GM18511 (cell line): ENCODE measurements at regions not wholly inside any gene's neighbourhood (a gene's known extent, or its start where the extent isn't known, plus 50 kb on each side); places are given as distances from the start of the nearest gene placed in this dataset.

ENCODE experiments used
- ATAC-seq: cut with Tn5 transposase; IDR thresholded peaks from one replicate; pipeline ENCODE4 v1.9.1; 2021; ENCODE audit warnings: mild to moderate bottlenecking, moderate library complexity; ENCODE audit not compliant: unreplicated experiment

DNA sequence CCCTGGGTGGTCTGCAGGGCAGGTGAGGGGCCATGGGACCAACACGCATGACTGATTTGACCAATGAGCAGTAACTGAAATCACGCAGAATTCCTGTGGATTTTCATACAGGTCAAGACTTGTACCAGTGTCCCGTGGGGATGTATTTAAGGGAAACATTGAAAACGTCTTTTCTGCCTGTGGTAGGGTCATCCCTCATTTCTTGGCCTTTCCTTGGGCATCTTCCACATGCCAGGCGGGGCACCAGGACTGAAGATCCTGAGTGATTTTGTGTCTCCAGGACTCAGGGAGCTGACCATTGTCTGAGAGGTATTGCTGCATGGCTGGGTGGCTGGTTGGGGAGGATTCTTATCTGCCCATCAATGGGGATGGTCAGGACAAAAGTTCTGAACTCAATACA, 289.0 kb downstream of the GLRX3 start:
- ATAC-seq, result no peak

DNA sequence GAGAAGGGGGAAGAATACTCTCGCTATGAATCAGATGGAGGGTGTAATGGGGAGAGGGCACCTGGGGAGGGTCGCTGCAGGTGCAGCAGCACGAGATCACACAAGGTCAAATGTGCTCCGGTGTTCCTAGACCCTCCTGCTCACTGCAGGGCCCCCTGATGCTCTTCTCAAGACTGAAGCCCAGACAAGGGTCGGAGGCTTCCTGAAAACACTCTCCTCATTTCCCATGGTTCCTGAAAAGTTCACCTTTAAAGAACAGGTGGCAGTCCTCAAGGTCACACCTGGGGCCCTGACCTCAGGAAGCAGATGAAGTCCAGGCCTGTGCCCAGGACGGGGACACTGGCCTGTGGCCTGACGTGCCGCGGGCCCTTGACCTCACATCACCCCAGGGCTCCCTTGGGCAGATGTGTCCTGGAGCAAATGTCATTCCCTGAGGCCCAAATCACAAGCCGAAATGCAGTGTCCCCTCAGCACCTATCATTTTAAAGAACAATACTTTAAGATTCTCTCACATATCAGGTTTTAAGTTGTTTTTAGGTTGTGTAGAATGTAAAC, 289.8 kb downstream of the GLRX3 start:
- no peak for ATAC-seq

DNA sequence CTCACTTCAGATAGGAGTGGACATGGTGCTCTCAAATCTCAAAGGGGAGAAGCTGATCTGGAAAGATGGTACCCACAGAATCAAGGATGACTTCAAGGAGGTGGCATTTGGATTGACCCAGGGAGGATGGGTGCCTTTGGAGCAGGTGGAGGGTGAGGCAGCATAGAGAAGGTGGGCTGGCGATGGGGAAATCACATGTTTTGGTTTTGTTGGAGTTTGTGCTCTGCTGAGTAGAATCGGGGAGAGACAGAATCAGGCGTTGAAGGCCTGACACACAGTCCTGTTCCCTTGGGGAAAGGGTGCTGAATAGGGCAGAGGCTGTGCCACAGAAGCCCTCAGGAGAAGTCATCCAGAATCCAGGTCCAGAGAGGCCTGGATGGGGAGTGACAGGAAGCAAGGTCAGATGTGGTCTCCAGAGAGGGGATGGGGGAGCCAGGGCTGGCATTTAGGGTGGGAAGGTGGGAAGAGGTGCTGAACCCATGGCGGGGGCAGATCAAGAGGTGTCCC, 291.1 kb downstream of the GLRX3 start:
- ATAC-seq, result no peak

DNA sequence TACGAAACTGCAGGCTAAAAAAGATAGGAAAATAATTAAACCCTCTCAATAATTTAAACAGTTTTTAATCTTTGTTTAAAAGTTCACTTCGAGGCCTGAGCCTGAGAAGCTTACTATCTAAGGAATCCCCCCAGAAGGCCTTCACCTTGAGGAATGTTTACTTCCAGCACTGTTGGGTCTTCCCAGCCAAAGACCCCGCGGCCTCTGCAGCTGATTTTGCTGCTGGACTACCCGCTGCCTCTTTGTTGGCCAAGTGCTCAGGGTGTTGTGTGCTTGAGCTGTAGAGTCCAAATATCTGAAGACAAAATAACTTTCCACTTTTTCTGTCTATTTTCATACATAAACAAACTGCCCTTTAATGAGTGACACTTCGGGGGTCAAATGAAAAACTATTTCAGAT, 292.7 kb downstream of the GLRX3 start:
- no peak for ATAC-seq

DNA sequence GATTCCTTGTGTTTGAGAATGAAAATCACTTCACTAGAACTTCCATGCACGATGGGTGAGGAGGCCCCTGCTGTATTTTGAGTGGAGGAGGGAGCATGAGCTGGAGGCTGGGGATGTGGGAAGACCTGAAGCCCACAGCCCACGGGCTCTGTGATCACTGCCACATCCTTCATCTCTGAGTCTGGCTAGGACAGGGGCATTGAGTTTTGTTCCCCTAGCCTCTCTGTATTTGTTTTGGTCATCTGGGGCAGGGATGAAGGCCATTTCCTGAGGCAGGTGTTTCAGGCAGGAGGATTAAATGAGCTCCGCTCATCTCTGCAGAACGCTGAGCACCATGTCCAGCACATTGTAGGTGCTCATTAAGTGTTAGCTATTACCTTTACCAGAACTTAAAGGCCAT, 293.6 kb downstream of the GLRX3 start:
- ATAC-seq, result no peak

DNA sequence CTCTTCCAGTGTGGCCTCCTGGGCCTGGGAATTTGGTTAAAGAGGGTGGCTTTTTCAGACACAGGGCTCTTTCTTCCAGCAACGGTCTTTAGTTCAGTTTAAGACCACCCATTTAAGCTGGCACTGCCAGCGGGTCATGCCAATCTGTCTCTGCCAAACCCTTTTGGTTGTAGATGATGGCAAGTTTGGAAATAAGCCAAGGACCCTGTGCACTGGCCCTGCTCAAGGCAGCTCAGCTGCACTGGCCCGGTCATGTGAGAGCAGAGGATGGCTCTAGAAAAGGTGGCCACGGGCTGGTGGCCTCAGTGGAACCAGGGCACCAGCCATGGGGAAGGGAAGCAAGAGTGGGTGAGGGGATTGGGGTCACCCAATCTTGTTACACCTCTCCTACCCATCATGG, 294.1 kb downstream of the GLRX3 start:
- no peak for ATAC-seq

DNA sequence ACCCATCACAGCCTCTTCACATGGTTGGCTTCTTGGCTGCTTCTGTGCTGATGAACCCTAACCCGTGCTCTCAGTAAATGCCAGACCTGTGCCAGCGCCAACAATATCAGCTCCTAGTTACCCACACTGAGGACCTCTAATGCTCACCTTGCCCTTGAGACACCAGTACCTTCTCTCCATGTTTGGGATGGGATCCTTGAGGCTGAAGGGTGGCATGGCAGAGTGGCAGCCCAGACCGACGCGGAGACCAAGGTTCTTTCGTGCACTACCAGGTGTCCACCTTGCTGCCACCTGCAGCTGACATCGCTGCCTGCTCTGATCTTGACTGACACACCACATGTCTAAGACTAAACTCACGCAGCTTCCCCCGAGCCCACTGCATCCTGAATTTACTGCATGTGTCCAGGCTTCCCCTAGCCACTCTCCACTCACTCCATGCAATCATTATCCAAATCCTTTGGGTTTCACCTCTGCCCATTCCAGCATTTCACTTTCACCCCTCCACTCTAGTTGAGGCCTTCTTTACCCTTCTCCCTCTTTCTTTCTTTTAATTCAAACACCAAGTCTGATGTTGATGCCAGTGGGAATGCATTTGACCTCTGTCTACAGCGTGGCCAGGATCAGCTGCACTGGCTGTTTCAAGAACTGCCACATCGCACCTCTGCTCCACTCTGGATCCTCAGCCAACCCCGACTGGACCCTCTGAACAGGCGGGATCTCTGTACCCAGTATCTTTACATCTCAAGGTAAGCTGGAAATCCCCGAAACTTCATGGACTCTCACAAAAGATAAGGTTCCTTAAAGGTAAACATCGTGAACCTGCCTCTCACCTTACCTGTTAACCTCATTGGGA, 294.9 kb downstream of the GLRX3 start:
- ATAC-seq, result no peak

DNA sequence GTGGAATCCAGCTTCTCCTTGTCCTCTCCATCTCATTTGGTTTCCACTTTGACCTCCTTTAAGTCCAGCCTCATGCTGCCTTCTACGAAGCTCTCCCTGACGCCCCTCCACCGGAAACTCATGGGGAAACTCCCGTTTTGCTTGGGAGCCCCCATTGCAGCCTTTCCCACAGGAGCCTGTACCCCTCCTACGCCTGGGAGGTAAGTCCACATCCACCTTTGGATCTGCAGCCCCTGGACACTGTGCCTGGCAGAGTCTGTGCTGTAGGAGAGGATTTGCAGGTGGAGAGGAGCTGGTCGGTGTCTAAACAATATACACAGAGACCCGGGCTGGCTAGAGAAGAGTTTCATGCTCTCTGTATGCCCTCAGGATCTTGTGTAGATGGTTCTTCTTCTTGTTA, 296.1 kb downstream of the GLRX3 start:
- ATAC-seq, result no peak

DNA sequence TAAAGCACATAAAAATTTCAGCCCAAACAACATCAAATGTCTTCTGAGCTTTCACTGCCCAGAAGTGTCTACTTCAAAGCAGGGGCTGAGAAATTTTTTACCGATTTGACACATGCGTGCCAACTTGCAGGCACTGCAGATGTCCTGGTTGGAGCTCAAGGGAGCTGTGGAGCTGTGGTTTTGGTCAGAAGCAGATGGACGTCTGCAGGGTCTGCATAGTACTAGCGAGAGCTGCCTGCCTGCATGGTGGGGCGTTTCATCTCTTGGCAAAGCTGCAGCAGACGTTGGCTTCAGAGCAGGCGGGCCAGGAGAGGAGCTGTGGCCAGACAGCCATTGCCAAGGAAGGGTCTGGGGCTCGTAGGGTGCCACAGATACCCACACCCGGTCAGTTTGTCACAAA, 296.7 kb downstream of the GLRX3 start:
- no peak for ATAC-seq

DNA sequence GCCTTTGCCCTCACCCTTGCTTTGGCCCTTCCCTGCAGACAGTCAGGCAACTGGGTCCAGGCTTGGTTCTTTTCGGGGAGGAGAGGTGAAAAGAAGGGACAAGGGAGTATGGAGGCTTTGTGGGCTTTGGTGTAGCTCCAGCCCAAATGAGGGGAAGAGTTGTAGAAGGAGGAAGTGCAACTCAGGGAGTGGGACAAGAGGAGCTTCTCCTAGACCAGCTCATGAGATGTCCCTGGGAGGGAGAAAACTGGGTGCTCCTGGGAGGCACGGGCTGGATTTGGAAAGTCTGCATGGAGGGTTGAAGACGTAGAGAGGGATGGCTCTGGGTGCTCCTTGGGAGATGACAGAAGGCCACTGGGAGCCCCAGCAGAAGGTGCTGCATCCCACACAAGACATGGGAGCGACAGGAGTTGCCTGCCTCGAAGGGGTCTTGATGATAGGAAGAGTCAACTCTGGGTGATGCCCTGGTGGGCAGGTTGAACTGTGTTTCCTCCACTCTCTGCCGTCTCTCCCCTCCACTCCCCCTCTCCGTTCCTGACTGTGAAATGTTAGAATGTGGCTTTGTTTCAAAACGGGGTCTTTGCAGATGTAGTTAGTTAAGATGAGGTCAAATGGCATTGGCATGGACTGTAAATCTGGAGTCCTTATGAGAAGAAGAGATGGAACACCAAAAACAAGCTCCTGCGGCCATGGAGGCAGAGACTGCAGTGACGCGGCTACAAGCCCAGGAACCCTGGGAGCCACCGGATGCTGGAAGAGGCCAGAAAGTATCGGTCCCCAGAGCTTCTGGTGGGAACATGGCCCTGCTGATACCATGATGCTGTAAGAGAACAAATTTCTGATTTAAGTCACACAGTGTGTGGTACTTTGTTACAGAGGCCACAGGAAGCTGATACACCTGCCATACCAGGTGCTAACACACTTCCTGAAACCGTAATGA, 298.5 kb downstream of the GLRX3 start:
- ATAC-seq, result no peak

DNA sequence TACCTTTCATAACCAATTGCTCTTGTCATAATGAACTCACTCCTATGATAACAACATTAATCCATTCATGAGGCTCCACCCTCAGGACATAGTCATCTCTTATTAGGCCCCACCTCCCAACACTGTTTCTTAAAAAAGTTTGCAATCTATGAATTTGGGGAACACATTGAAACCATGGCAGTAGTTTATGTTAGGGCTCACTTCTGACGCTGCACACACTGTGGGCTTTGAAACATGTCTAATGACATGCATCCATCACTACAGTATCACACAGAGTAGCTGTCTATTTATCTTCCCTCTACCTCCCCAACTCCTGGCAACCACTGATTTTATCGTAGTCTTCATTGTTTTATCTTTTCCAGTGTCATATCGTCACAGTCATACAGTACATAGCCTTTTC, 299.8 kb downstream of the GLRX3 start:
- no peak for ATAC-seq

DNA sequence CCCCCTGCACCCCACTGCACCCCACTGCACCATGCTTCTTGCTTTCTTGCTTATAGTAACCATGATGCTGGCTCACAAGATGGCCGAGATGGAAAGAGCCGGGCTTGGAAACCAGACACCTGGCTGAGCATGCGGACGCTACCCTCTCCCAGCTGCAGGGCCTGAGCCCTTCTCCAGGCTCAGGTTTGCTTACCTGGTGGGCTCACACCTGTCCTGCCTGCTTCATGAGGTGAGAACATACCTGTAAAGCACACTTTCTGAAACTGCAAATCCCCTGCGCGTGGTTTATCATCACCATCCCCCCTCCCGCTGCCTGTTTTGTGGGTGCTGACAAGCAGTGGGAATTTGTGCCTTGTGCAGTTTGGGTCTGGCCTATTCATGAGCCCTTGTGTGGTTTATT, 302.7 kb downstream of the GLRX3 start:
- ATAC-seq, result no peak

DNA sequence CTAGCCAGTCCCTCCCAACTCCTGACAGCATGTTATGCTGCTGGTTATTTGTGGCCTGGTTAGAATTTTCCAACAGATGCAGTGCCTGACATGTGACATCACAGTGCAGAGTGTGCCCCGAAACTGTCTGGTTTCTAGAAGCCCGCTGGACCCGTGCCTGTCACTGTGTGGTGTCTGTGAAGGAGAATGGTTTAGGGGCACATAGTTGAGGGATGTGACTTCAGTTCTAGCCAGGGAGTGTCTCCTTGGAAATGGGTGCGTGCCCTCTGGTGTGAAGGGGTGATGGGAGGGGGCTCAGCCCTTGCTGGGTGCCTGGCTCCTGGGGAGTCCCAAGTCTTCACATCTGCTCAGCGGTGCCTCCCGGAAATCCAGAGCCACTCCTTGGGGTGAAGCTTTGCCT, 303.6 kb downstream of the GLRX3 start:
- no peak for ATAC-seq

DNA sequence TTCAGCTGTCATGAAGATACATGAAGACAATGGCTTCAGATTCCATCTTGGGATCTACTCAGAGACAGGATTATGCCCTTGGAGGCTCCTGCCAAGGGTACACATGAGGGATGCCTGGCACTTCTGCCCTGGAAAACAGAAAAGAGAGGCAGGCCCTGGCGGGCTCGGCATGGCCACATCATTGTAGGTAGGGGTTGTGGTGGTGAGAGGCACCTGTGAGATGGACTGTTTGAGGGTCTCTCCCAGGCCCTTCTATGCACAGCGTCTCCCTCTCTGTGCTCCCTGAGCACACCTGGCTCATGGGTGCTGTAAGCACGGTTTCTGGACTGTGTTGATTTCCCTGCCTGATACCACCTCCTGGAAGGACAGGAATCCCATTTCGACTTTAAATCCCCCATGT, 304.3 kb downstream of the GLRX3 start:
- no peak for ATAC-seq

DNA sequence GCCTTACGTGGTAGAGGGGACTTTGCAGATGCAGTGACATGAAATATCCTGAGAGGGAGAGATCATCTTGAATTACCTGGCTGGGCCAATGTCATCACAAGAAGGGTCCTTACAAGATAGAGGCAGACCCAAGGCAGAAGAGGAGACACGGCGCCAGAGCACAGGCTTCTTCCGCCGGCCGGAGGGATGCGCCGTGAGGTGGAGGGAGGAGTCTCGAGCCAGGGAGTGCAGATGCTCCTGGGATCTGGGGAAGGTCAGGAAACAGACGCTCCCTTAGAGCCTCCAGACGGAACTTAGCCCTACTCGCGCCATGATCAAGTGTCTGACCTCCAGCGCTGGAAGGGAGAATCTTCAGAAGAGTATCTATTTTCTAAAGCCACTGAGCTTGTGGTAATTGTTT, 304.8 kb downstream of the GLRX3 start:
- no peak for ATAC-seq

DNA sequence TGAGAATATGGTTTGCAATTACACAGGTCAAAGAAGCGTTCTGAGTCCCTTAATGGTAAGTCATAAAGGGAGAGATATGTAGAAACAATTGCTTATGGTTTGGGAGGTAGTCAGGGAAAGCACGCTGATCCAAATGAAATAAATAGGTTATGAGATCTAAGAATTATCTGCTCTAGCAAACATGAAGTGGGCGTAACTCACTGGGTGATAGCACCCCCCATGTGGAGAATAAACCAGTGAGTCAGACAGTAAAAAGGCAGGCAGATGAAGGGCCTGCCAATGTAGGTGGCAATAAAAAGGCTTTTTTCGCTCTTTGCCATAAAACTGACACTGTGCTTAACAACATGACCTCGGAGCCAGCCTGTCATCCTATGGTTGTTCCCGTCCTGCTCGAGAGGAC, 306.9 kb downstream of the GLRX3 start:
- ATAC-seq, result no peak

DNA sequence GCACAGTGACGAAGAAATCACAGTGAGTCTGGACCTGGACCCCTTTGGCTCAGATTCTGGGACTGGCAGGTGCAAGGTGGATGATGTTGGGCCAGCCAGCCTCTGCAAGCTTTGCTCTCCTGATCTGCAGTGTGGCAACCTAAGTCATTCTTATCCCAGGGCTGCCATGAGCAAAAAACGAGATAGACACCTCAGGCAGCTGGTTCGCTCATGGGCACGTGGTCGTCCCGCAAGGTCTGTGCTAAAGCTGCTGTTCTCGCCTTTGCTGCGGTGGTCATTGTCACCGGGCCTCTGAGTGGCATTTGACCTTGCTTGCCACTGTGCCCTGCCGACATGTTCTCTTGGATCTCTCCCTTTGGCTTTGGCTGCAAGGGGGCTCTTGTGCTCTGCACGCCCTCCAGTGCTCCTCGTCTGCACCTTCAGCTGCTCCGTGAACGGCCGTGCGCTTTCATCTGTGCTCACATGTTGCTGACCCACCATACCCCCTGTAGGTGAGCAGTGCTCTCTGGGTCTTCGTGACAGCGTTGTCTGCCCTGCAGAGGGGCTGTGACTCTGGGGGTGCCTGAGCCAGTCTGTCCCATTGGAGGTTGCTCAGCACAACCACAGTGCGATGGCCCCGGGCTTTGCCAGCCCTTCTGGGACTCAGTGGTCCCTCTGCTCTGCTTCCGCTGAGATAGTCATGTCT, 317.0 kb downstream of the GLRX3 start:
- ATAC-seq, result no peak

DNA sequence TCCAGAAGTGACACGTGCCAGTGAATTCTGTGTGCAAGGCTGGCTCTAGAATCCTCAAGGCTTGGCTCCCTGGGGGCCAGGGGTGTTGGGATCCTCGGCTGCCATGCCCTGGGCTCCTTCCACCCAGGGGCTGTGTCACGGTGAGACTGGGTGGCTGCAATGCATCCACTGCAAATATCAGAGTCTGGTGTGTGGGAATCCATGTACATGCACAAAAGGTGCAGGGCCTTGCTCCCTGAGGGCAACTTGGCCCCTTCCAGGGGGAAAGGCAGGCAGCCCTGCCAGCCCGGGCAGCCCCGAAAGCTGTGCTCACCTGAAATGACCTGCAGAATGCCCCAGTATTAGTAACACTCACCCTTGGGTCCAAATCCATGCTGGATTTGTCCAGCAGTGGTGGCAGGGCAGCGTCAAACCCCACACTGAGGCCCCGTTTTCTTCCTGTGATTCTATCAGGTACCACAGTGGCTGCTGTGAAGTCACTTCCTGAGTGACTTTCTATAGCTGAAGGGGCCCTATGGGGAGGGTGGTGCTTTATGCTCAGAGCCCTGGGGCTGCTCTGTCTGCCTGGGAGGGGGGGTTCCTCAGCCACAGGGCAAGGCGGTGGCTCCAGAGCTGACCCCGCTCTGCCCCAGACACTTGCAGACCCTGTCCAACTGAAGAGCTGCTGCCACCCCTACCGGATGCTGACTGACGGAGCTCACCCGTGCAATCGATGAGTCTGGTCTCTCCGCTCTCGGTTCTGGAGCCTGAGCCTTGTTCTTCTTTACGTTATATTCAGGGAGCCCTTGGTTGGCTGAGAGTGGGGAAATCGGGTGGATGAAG, 317.7 kb downstream of the GLRX3 start:
- no peak for ATAC-seq

DNA sequence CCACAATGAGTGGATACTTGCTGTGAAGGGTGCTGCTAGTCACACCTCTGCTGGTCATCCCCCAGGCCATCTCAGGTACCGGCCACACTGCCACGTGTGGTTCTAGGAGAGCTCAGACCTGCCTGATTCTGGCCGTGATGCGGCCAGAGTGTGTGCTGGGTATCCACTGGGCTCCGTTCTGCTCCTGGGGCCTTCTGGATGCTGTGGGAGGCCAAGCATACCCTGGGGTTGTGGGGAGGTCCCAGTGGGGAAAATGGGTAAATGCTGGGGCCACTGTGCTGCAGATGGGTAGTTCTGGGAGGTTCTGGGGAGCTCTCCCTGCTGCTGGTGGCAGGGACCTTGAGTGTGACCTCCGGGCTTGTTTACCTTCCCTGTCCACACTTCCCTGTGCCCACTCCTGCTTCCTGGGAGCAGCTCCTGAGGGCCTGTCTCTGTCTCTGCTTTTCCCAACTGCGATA, 318.4 kb downstream of the GLRX3 start:
- ATAC-seq, result no peak

DNA sequence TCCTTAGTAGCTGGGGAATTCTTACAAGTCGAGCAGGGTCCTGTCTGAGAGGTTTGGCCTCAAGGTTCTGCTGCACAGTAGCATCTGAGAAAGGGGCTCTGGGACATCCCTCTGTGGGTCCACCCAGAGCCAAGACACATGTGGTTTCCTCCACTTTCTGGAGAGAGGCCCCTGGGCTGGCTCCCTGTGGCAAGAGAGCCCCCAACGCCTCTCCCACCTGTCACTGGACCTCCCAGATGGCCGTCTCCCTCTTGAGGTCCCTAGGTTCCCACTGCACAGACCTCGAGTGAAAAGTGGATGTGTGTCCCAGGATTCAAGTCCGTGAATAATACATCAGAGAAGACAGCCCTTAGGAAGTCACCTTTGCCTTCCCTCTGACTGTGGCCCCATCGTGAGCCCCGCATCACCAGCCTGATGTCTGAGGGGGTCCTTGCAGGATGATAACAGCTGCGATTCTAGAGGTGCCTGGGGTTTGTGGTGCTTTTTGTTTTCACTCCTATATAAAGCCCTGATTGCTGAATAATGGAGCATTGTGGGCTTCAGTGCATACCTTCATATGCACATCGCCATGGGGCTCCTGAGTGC, 319.0 kb downstream of the GLRX3 start:
- ATAC-seq, result no peak
